PC-3 (cell line): ENCODE measurements at regions not wholly inside any gene's neighbourhood (a gene's known extent, or its start where the extent isn't known, plus 50 kb on each side); places are given as distances from the start of the nearest gene placed in this dataset.
"Not testable (repeated sequence)": the region's sequence is repeated elsewhere in the genome, so short reads cannot be mapped to it uniquely, and the experiment has no call there.

ENCODE experiments used
- ATAC-seq: fragments of 200-7000 bp; cut with Tn5 transposase; 2 replicates; pipeline ENCODE4 v1.9.1; 2020; ENCODE audit warnings: mild to moderate bottlenecking, moderate library complexity
- BruUV-seq: library from RNA; stranded (reverse); fragments of 400-500 nt; replicated peaks from 2 replicates; lab custom pipeline; 2021; lab: Mats Ljungman, UMichigan
- CTCF ChIA-PET: fragments of 300-600 bp; sonication (Branson Sonifier 250); formaldehyde crosslinking; loops from one replicate; lab custom pipeline; 2022; ENCODE audit warnings: antibody characterized with exemption; lab: Charles Lee
- POLR2A ChIA-PET: fragments of 300-600 bp; sonication (Branson Sonifier 250); formaldehyde crosslinking; loops from one replicate; lab custom pipeline; 2022; ENCODE audit warnings: antibody characterized with exemption; ENCODE audit not compliant: unreplicated experiment; lab: Charles Lee
- DNase-seq: peaks from one replicate; pipeline ENCODE4 v3.0.0-alpha.2; 2015
- H2AFZ ChIP-seq: fragments of 300-600 bp; sonication (generic); 2 replicates; pipeline ENCODE4 v1.6.0; 2016; ENCODE audit warnings: antibody characterized with exemption, low read length
- H3F3A ChIP-seq: fragments of 300-600 bp; sonication (generic); one replicate; pipeline ENCODE4 v1.6.0; 2017; ENCODE audit warnings: antibody characterized with exemption, low read length, control low read depth, mild to moderate bottlenecking; ENCODE audit not compliant: unreplicated experiment
- H3K27ac ChIP-seq: fragments of 300-600 bp; sonication (generic); 2 replicates; pipeline ENCODE4 v1.5.1; 2016; ENCODE audit warnings: mild to moderate bottlenecking, low read length
- H3K27me3 ChIP-seq: fragments of 300-600 bp; sonication (generic); 2 replicates; pipeline ENCODE4 v1.6.1; 2016; ENCODE audit warnings: low read length, mixed read lengths
- H3K36me3 ChIP-seq: fragments of 300-600 bp; sonication (generic); 2 replicates; pipeline ENCODE4 v1.6.1; 2016; ENCODE audit warnings: low read depth, mixed run types, low read length, mixed read lengths
- H3K4me1 ChIP-seq: fragments of 300-600 bp; sonication (generic); 2 replicates; pipeline ENCODE4 v1.5.1; 2016; ENCODE audit warnings: low read length; ENCODE audit not compliant: insufficient read depth
- H3K4me2 ChIP-seq: fragments of 300-600 bp; sonication (generic); 2 replicates; pipeline ENCODE4 v1.6.0; 2016; ENCODE audit warnings: low read length
- H3K4me3 ChIP-seq: fragments of 300-600 bp; sonication (generic); 2 replicates; pipeline ENCODE4 v1.5.1; 2016; ENCODE audit warnings: mild to moderate bottlenecking, low read length, mixed read lengths
- H3K79me2 ChIP-seq: fragments of 300-600 bp; sonication (generic); 2 replicates; pipeline ENCODE4 v1.6.1; 2017; ENCODE audit warnings: low read length, mixed read lengths
- H3K9ac ChIP-seq: fragments of 300-600 bp; sonication (generic); 2 replicates; pipeline ENCODE4 v1.6.0; 2016; ENCODE audit warnings: mild to moderate bottlenecking, low read length
- H3K9me2 ChIP-seq: fragments of 300-600 bp; sonication (generic); replicated peaks from 2 replicates; pipeline ENCODE4 v1.6.1; 2016; ENCODE audit warnings: mixed run types, low read length, mixed read lengths
- H3K9me3 ChIP-seq: fragments of 300-600 bp; sonication (generic); 2 replicates; pipeline ENCODE4 v1.6.1; 2016; ENCODE audit warnings: low read length, mixed read lengths
- H4K20me1 ChIP-seq: fragments of 300-600 bp; sonication (generic); 2 replicates; pipeline ENCODE4 v1.6.1; 2016; ENCODE audit warnings: low read length, mixed read lengths
- CTCF ChIP-seq: fragments of 300-600 bp; sonication (generic); conservative IDR thresholded peaks from 2 replicates; pipeline ENCODE4 v1.5.1; 2017; ENCODE audit warnings: antibody characterized with exemption, low read depth, mild to moderate bottlenecking, low read length
- EZH2 ChIP-seq: fragments of 300-600 bp; sonication (generic); IDR thresholded peaks from one replicate; pipeline ENCODE4 v1.6.1; 2017; ENCODE audit warnings: antibody characterized with exemption, mild to moderate bottlenecking, low read length; ENCODE audit not compliant: unreplicated experiment
- EZH2phosphoT487 ChIP-seq: fragments of 300-600 bp; sonication (generic); IDR thresholded peaks from 2 replicates; pipeline ENCODE4 v1.6.1; 2018; ENCODE audit warnings: mild to moderate bottlenecking, antibody characterized with exemption, low read length, borderline replicate concordance
- intact Hi-C: fragments of 100-400 bp; cut with micrococcal nuclease; formaldehyde crosslinking; loops from 2 replicates; pipeline ENCODE4 v1.9.0; 2023

- Histone ChIP-seq H3K27me3 (no peaks in the 10 kb centered on the region), H4K20me1 (no peaks in the 10 kb centered on the region), H3F3A (no peaks in the 10 kb centered on the region), H3K27ac (no peak overlapping the region), H3K9me3 (no peaks in the 10 kb centered on the region), H3K4me2 (no peak overlapping the region), H3K4me3 (no peak overlapping the region), H3K9me2 (no peaks in the 10 kb centered on the region), H2AFZ (no peak overlapping the region), H3K4me1 (no peaks in the 10 kb centered on the region), H3K36me3 (no peaks in the 10 kb centered on the region), H3K9ac (no peak overlapping the region), H3K79me2 (no peaks in the 10 kb centered on the region)
- ChIA-PET POLR2A (no interaction called here), CTCF (no interaction called here)
- BruUV-seq: no TSS peak
- no peak for ATAC-seq
- TF ChIP-seq EZH2phosphoT487 (no peak), EZH2 (no peak), CTCF (no peak)
- no peak for DNase-seq
- intact Hi-C loops: no loop called here
Observed at GRCh38 chr6:112535816-112536215, 188.7 kb downstream of the RFPL4B start.

- no peak for TF ChIP-seq CTCF
- no peak for TF ChIP-seq EZH2phosphoT487
- no peak for TF ChIP-seq EZH2
- H3K9me3 ChIP-seq: no peaks in the 10 kb centered on the region
- intact Hi-C loops: no loop called here
- no peak overlapping the region for H3K4me2 ChIP-seq
- H3K27ac ChIP-seq: no peak overlapping the region
- ATAC-seq: no peak
- no peak overlapping the region for H3K9ac ChIP-seq
- H3K36me3 ChIP-seq: no peaks in the 10 kb centered on the region
- H2AFZ ChIP-seq: no peak overlapping the region
- ChIA-PET POLR2A (no interaction called here), CTCF (no interaction called here)
- H3F3A ChIP-seq: no peaks in the 10 kb centered on the region
- H3K27me3 ChIP-seq: no peaks in the 10 kb centered on the region
- H3K79me2 ChIP-seq: no peaks in the 10 kb centered on the region
- H3K4me1 ChIP-seq: no peaks in the 10 kb centered on the region
- no peaks in the 10 kb centered on the region for H4K20me1 ChIP-seq
- no peak for DNase-seq
- no peaks in the 10 kb centered on the region for H3K9me2 ChIP-seq
- no peak overlapping the region for H3K4me3 ChIP-seq
- no TSS peak for BruUV-seq
Observed at GRCh38 chr6:112539355-112539754, 192.2 kb downstream of the RFPL4B start.

- H3K27me3 ChIP-seq, H3K27ac ChIP-seq, H3K4me2 ChIP-seq, POLR2A ChIA-PET, H3F3A ChIP-seq, H3K4me1 ChIP-seq, ATAC-seq, H3K9me3 ChIP-seq, intact Hi-C loops, DNase-seq, H3K79me2 ChIP-seq, H3K9me2 ChIP-seq, BruUV-seq, H3K4me3 ChIP-seq, H3K9ac ChIP-seq, H2AFZ ChIP-seq, H3K36me3 ChIP-seq, CTCF ChIA-PET, H4K20me1 ChIP-seq: not testable (repeated sequence)
Observed at GRCh38 chr6:112541847-112542246, 194.7 kb downstream of the RFPL4B start.

GRCh38 chr6:112547321-112548085, 200.4 kb downstream of the RFPL4B start:
- H3K36me3 ChIP-seq, H3K79me2 ChIP-seq, H3K27me3 ChIP-seq, H4K20me1 ChIP-seq, DNase-seq, BruUV-seq, H3K9me3 ChIP-seq, H3K4me3 ChIP-seq, H3K27ac ChIP-seq, POLR2A ChIA-PET, H3K4me2 ChIP-seq, CTCF ChIA-PET, H3K4me1 ChIP-seq, intact Hi-C loops, ATAC-seq, H2AFZ ChIP-seq, H3F3A ChIP-seq, H3K9me2 ChIP-seq, H3K9ac ChIP-seq: not testable (repeated sequence)
